NCI-H1417 (cell line): ENCODE measurements at regions not wholly inside any gene's neighbourhood (a gene's known extent, or its start where the extent isn't known, plus 50 kb on each side); places are given as distances from the start of the nearest gene placed in this dataset.

Experiments used
- DNase-seq, 3 experiments: peaks; one replicate each; lab custom pipeline; 2025; lab: John Stamatoyannopoulos, UW

- no peak for DNase-seq
Measured at GRCh38 chr18:53920312-53921075, 304.0 kb downstream of the MBD2 start.

GRCh38 chr18:53918091-53918490, 306.4 kb downstream of the MBD2 start:
- no peak for DNase-seq

- no peak for DNase-seq
Measured at GRCh38 chr18:53911200-53911599, 313.3 kb downstream of the MBD2 start.

GRCh38 chr18:53909668-53910067, 314.8 kb downstream of the MBD2 start:
- DNase-seq, result peak in 2 of 3 experiments; percentile 36 to 74

GRCh38 chr18:53907921-53908320, 316.5 kb downstream of the MBD2 start:
- no peak for DNase-seq

- no peak for DNase-seq
Measured at GRCh38 chr18:53906681-53907080, 317.8 kb downstream of the MBD2 start.

- no peak for DNase-seq
Measured at GRCh38 chr18:53894675-53895442, 329.6 kb downstream of the MBD2 start.

- DNase-seq, result no peak
Measured at GRCh38 chr18:53887447-53887846, 337.0 kb downstream of the MBD2 start.

GRCh38 chr18:53886058-53886457, 338.4 kb downstream of the MBD2 start:
- DNase-seq, result peak in 1 of 3 experiments; percentile 39

- no peak for DNase-seq
Measured at GRCh38 chr18:53883771-53884170, 340.7 kb downstream of the MBD2 start.

- DNase-seq, result no peak
Measured at GRCh38 chr18:53874103-53874502, 350.4 kb downstream of the MBD2 start.

GRCh38 chr18:53864770-53865169, 359.7 kb downstream of the MBD2 start:
- peak in 2 of 3 experiments; percentile 28 to 71 for DNase-seq

- DNase-seq, result no peak
Measured at GRCh38 chr18:53862921-53863320, 361.5 kb downstream of the MBD2 start.

- no peak for DNase-seq
Measured at GRCh38 chr18:53861185-53861584, 363.3 kb downstream of the MBD2 start.

- no peak for DNase-seq
Measured at GRCh38 chr18:53859764-53860163, 364.7 kb downstream of the MBD2 start.

GRCh38 chr18:53850902-53851301, 373.6 kb downstream of the MBD2 start:
- DNase-seq, result peak in 2 of 3 experiments; percentile 66 to 91

- no peak for DNase-seq
Measured at GRCh38 chr18:53843763-53844162, 380.7 kb downstream of the MBD2 start.

- no peak for DNase-seq
Measured at GRCh38 chr18:53843113-53843760, 381.2 kb downstream of the MBD2 start.

GRCh38 chr18:53838746-53839145, 385.7 kb downstream of the MBD2 start:
- DNase-seq, result no peak

GRCh38 chr18:53821141-53821540, 403.3 kb downstream of the MBD2 start:
- peak in 1 of 3 experiments; percentile 20 for DNase-seq

GRCh38 chr18:53819671-53820070, 404.8 kb downstream of the MBD2 start:
- DNase-seq, result no peak

- no peak for DNase-seq
Measured at GRCh38 chr18:53819174-53819573, 405.3 kb downstream of the MBD2 start.
